ENCODE measurements at regions not wholly inside any gene's neighbourhood (a gene's known extent, or its start where the extent isn't known, plus 50 kb on each side); places are given as distances from the start of the nearest gene placed in this dataset.

DNA sequence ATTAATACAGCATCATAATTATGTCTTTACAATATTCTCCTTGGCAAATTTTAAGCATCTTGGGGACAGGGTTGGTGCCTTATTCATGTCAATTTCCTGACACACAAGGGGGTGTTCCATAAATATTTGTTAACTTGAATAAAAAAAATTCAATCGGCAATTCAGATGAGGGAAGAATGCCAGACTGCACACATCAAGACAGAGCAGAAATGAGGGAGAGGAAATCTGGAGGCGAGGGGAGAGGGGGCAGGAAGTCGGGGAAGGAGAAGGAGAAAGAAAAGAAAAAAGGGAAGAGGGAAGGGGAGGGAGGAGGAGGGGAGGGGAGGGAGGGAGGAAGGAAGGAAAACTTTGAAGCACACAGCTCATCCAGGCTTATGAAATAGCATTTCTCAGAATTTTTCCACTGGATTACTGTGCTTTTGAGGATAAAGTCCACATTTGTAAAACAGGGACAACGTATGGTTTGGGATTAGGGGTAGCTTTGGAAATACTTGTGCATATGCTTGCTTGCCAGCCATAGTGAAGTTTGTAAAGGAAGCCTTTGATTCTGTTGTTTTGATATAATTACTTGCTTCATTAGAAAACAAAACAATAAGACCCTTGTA is 362.1 kb downstream of the SAMD5 start:
- CTCF ChIA-PET = no interaction called here
- POLR2A ChIA-PET = no interaction called here
- RAD21 ChIA-PET (ENCODE audit: low non-redundant PET in 1 of 2, low total read pairs in 2 of 2, uncharacterized antibody in 2 of 2, unreplicated experiment in 2 of 2) = no interaction called here

GRCh38 chr6:147872002-147872401 is 363.5 kb downstream of the SAMD5 start:
- no peak for ATAC-seq
- Histone ChIP-seq H4K20me1 (ENCODE audit: insufficient read depth) (no peaks in the 10 kb centered on the region), H3K9me3 (ENCODE audit: control insufficient read depth in 1 of 2, insufficient read depth in 1 of 2, low read depth in 1 of 2, low read length in 2 of 2) (no peaks in the 10 kb centered on the region), H3K4me3 (replicated peaks in 1 of 2; ENCODE audit: low read depth in 1 of 2, low read length in 2 of 2) (no peak overlapping the region), H2AFZ (ENCODE audit: low read depth, low read length, poor library complexity, severe bottlenecking) (no peak overlapping the region), H3K9me2 (ENCODE audit: insufficient read depth) (no peaks in the 10 kb centered on the region), H3K4me1 (ENCODE audit: control insufficient read depth in 1 of 2, insufficient read depth in 2 of 2, low read length in 2 of 2) (no peaks in the 10 kb centered on the region), H3K9ac (ENCODE audit: low read length) (no peak overlapping the region), H3K4me2 (ENCODE audit: low read length) (no peak overlapping the region), H3K79me2 (ENCODE audit: insufficient read depth, low read length) (no peaks in the 10 kb centered on the region), H3K36me3 (ENCODE audit: control insufficient read depth in 1 of 2, insufficient read depth in 2 of 2, low read length in 2 of 2) (no peaks in the 10 kb centered on the region), H3K27ac (ENCODE audit: low read depth, low read length) (no peak overlapping the region), H3K27me3 (ENCODE audit: insufficient read depth, low read length) (no peaks in the 10 kb centered on the region)
- intact Hi-C loops (cut with micrococcal nuclease) = no loop called here
- BruUV-seq (replicated peaks) = no TSS peak
- ChIA-PET POLR2A (no interaction called here), CTCF (no interaction called here), RAD21 (ENCODE audit: low non-redundant PET in 1 of 2, low total read pairs in 2 of 2, uncharacterized antibody in 2 of 2, unreplicated experiment in 2 of 2) (no interaction called here)
- no peak for DNase-seq (ENCODE audit: low read depth, low spot score)
- TF ChIP-seq POLR2A (IDR thresholded peaks at IDR 0.05; ENCODE audit: borderline replicate concordance, extremely low read depth, insufficient read depth, insufficient read length) (no peak), ZBTB33 (IDR thresholded peaks at IDR 0.05; ENCODE audit: extremely low read depth, insufficient replicate concordance, low read length) (no peak), ELF1 (IDR thresholded peaks at IDR 0.05; ENCODE audit: borderline replicate concordance, low read depth) (no peak), FOSL1 (IDR thresholded peaks at IDR 0.05; ENCODE audit: low read depth) (no peak), REST (IDR thresholded peaks at IDR 0.05; ENCODE audit: low read depth) (no peak), RAD21 (IDR thresholded peaks at IDR 0.05; ENCODE audit: low read depth) (no peak), TCF7L2 (IDR thresholded peaks at IDR 0.05; ENCODE audit: borderline replicate concordance, extremely low read depth, insufficient read depth, insufficient read length) (no peak), ZNF274 (IDR thresholded peaks at IDR 0.05; ENCODE audit: low read depth, low read length) (no peak), JUND (IDR thresholded peaks at IDR 0.05) (no peak), CEBPB (IDR thresholded peaks at IDR 0.05; ENCODE audit: low read depth) (no peak)
- TF ChIP-seq, protein P1, sequence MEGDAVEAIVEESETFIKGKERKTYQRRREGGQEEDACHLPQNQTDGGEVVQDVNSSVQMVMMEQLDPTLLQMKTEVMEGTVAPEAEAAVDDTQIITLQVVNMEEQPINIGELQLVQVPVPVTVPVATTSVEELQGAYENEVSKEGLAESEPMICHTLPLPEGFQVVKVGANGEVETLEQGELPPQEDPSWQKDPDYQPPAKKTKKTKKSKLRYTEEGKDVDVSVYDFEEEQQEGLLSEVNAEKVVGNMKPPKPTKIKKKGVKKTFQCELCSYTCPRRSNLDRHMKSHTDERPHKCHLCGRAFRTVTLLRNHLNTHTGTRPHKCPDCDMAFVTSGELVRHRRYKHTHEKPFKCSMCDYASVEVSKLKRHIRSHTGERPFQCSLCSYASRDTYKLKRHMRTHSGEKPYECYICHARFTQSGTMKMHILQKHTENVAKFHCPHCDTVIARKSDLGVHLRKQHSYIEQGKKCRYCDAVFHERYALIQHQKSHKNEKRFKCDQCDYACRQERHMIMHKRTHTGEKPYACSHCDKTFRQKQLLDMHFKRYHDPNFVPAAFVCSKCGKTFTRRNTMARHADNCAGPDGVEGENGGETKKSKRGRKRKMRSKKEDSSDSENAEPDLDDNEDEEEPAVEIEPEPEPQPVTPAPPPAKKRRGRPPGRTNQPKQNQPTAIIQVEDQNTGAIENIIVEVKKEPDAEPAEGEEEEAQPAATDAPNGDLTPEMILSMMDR (IDR thresholded peaks at IDR 0.05 in 2 of 3, conservative IDR thresholded peaks at IDR 0.05 in 1 of 3; ENCODE audit: borderline replicate concordance in 1 of 3, insufficient read depth in 1 of 3, low read depth in 2 of 3, low read length in 2 of 3) = no peak

More for the DNA sequence above, 362.1 kb downstream of the SAMD5 start:
- Histone ChIP-seq H3K36me3 (ENCODE audit: control insufficient read depth in 1 of 2, insufficient read depth in 2 of 2, low read length in 2 of 2) (no peaks in the 10 kb centered on the region), H3K9me3 (ENCODE audit: control insufficient read depth in 1 of 2, insufficient read depth in 1 of 2, low read depth in 1 of 2, low read length in 2 of 2) (no peaks in the 10 kb centered on the region), H3K27me3 (ENCODE audit: insufficient read depth, low read length) (no peaks in the 10 kb centered on the region), H4K20me1 (ENCODE audit: insufficient read depth) (no peaks in the 10 kb centered on the region), H3K4me1 (ENCODE audit: control insufficient read depth in 1 of 2, insufficient read depth in 2 of 2, low read length in 2 of 2) (no peaks in the 10 kb centered on the region), H3K27ac (ENCODE audit: low read depth, low read length) (no peak overlapping the region), H3K4me3 (replicated peaks in 1 of 2; ENCODE audit: low read depth in 1 of 2, low read length in 2 of 2) (no peak overlapping the region), H3K9ac (ENCODE audit: low read length) (no peak overlapping the region), H3K4me2 (ENCODE audit: low read length) (no peak overlapping the region), H2AFZ (ENCODE audit: low read depth, low read length, poor library complexity, severe bottlenecking) (no peak overlapping the region), H3K79me2 (ENCODE audit: insufficient read depth, low read length) (no peaks in the 10 kb centered on the region), H3K9me2 (ENCODE audit: insufficient read depth) (no peaks in the 10 kb centered on the region)
- ATAC-seq (no peak), DNase-seq (ENCODE audit: low read depth, low spot score) (no peak)
- no peak for TF ChIP-seq TCF7L2 (IDR thresholded peaks at IDR 0.05; ENCODE audit: borderline replicate concordance, extremely low read depth, insufficient read depth, insufficient read length)
- TF ChIP-seq ELF1 (IDR thresholded peaks at IDR 0.05; ENCODE audit: borderline replicate concordance, low read depth) = no peak
- no peak for TF ChIP-seq YY1 (IDR thresholded peaks at IDR 0.05; ENCODE audit: extremely low read depth, insufficient replicate concordance, low read depth, low read length)
- TF ChIP-seq EZH2phosphoT487 (IDR thresholded peaks at IDR 0.05; ENCODE audit: borderline replicate concordance) = no peak
- no peak for TF ChIP-seq CEBPB (IDR thresholded peaks at IDR 0.05; ENCODE audit: low read depth)
- BruUV-seq (replicated peaks) = no TSS peak
- intact Hi-C loops (cut with micrococcal nuclease) = no loop called here
